Lung (tissue), 11 donors: ENCODE measurements at regions not wholly inside any gene's neighbourhood (a gene's known extent, or its start where the extent isn't known, plus 50 kb on each side); places are given as distances from the start of the nearest gene placed in this dataset.

Experiments used
- ATAC-seq: fragments of 200-7000 bp; cut with Tn5 transposase; one replicate; pipeline ENCODE4 v1.9.1; 2020; ENCODE audit warnings: moderate number of reproducible peaks; ENCODE audit not compliant: insufficient read depth, low FRiP score
- DNase-seq, 3 donors: peaks; one replicate each; pipeline ENCODE4 v3.0.0-alpha.2; 2013 to 2017
- H3K27ac ChIP-seq, 2 donors: one replicate each; pipeline ENCODE4 v1.5.1; 2013; ENCODE audit warnings: mild to moderate bottlenecking in 2 of 2, moderate library complexity in 2 of 2, control low read depth in 1 of 2, inconsistent platforms in 1 of 2, low read depth in 1 of 2, low read length in 1 of 2
- H3K27me3 ChIP-seq, 3 donors: one replicate each; pipeline ENCODE4 v1.5.1; 2013; ENCODE audit warnings: low read length in 2 of 3; ENCODE audit not compliant: control insufficient read depth in 3 of 3, insufficient read depth in 3 of 3
- H3K36me3 ChIP-seq, 4 donors: one replicate each; pipeline ENCODE4 v1.5.1; 2013; ENCODE audit warnings: low read length in 4 of 4, mild to moderate bottlenecking in 1 of 4, moderate library complexity in 1 of 4; ENCODE audit not compliant: control insufficient read depth in 4 of 4, insufficient read depth in 4 of 4
- H3K4me1 ChIP-seq, 5 donors: one replicate each; pipeline ENCODE4 v1.5.1; 2013; ENCODE audit warnings: low read length in 5 of 5, mild to moderate bottlenecking in 2 of 5, moderate library complexity in 1 of 5; ENCODE audit not compliant: control insufficient read depth in 5 of 5, insufficient read depth in 5 of 5
- H3K4me3 ChIP-seq: one replicate; pipeline ENCODE4 v1.5.1; 2013; ENCODE audit warnings: mild to moderate bottlenecking, control low read depth, moderate library complexity
- H3K9ac ChIP-seq, 2 donors: one replicate each; pipeline ENCODE4 v1.5.1; 2013; ENCODE audit warnings: low read length in 2 of 2, control low read depth in 1 of 2; ENCODE audit not compliant: insufficient read depth in 1 of 2
- H3K9me3 ChIP-seq, 4 donors: one replicate each; pipeline ENCODE4 v1.5.1; 2013; ENCODE audit warnings: low read length in 3 of 4, mild to moderate bottlenecking in 1 of 4, moderate library complexity in 1 of 4; ENCODE audit not compliant: control insufficient read depth in 4 of 4, insufficient read depth in 3 of 4
- CTCF ChIP-seq: IDR thresholded peaks from 2 replicates; pipeline ENCODE4 v1.5.1; 2012; ENCODE audit warnings: mild to moderate bottlenecking; ENCODE audit errors: control extremely low read depth, extremely low read depth
- WGBS, 2 donors: extraction: QIAGEN DNeasy Blood & Tissue Kit; methylation state at CpG; one replicate each; pipeline ENCODE4 v1.1.7; 2013; 5-methylcytosine and 5-hydroxymethylcytosine counted together
- donor health status: control.
- donor health status: control.
- donor health status: Bipolar disorder and iron deficiency.
- donor health status: healthy.
- donor health status: DM: yes; HTN: yes; CAD: no.

- no peak for ATAC-seq
- 54 to 79% methylated on average over 9 of the region's 9 CpGs for WGBS, 2 donors
- Histone ChIP-seq H3K4me3 (no peak overlapping the region), H3K27ac (no peak overlapping the region), H3K36me3 (no peaks in the 10 kb centered on the region), H3K27me3 (no peaks in the 10 kb centered on the region), H3K9me3 (no peaks in the 10 kb centered on the region), H3K4me1 (peaks cover 0 to 3% (median 0%) of the 10 kb centered on the region in 5 donors), H3K9ac (no peak overlapping the region)
- no peak for TF ChIP-seq CTCF
- peak; percentile 23 to 69 (median 62) for DNase-seq
These were observed 371.8 kb upstream of the POU3F1 start for GRCh38 chr1:38418195-38419030.

- no peak overlapping the region for H3K4me3 ChIP-seq
- no peak for DNase-seq
- no peaks in the 10 kb centered on the region for H3K4me1 ChIP-seq
- no peaks in the 10 kb centered on the region for H3K27me3 ChIP-seq
- H3K27ac ChIP-seq = no peak overlapping the region
- ATAC-seq = no peak
- H3K9ac ChIP-seq = no peak overlapping the region
- no peak for TF ChIP-seq CTCF
- 82 to 85% methylated on average over 2 of the region's 2 CpGs for WGBS, 2 donors
- no peaks in the 10 kb centered on the region for H3K36me3 ChIP-seq
- H3K9me3 ChIP-seq = peaks cover 0 to 9% (median 5%) of the 10 kb centered on the region in 4 donors
These were observed 357.1 kb upstream of the POU3F1 start for GRCh38 chr1:38403667-38404066.

GRCh38 chr1:38402230-38402815 lies 355.7 kb upstream of the POU3F1 start:
- Histone ChIP-seq H3K27me3 (no peaks in the 10 kb centered on the region), H3K27ac (no peak overlapping the region), H3K9me3 (peaks cover 0 to 9% (median 4%) of the 10 kb centered on the region in 4 donors), H3K9ac (no peak overlapping the region), H3K4me3 (no peak overlapping the region), H3K4me1 (no peaks in the 10 kb centered on the region), H3K36me3 (no peaks in the 10 kb centered on the region)
- TF ChIP-seq CTCF = no peak
- 73 to 77% methylated on average over 2 of the region's 2 CpGs for WGBS, 2 donors
- ATAC-seq (no peak), DNase-seq (no peak)
